ENCODE measurements at regions not wholly inside any gene's neighbourhood (a gene's known extent, or its start where the extent isn't known, plus 50 kb on each side); places are given as distances from the start of the nearest gene placed in this dataset.

- TF ChIP-seq CTCF (IDR thresholded peaks at IDR 0.05; ENCODE audit: control extremely low read depth in 1 of 3, insufficient read depth in 1 of 3, low read depth in 1 of 3, low read length in 3 of 3) (no peak), MAFK (IDR thresholded peaks at IDR 0.05; ENCODE audit: low read depth, low read length) (no peak), GABPA (IDR thresholded peaks at IDR 0.05; ENCODE audit: borderline replicate concordance, insufficient read depth, low read length) (no peak), CHD2 (IDR thresholded peaks at IDR 0.05; ENCODE audit: low read length) (no peak), ATF3 (IDR thresholded peaks at IDR 0.05; ENCODE audit: insufficient read depth, low read depth, low read length) (no peak), POLR2A (IDR thresholded peaks at IDR 0.05; ENCODE audit: control extremely low read depth in 1 of 2, low read depth in 2 of 2, low read length in 2 of 2) (no peak), HDAC2 (IDR thresholded peaks at IDR 0.05; ENCODE audit: borderline replicate concordance in 1 of 2, low read depth in 2 of 2, low read length in 2 of 2) (no peak), ASH2L (IDR thresholded peaks at IDR 0.05; ENCODE audit: low read length) (no peak), TAF1 (IDR thresholded peaks at IDR 0.05; ENCODE audit: low read depth, low read length) (no peak), SP2 (IDR thresholded peaks at IDR 0.05; ENCODE audit: low read length) (no peak), TAF7 (optimal IDR thresholded peaks at IDR 0.05; ENCODE audit: borderline replicate concordance, low read depth, low read length) (no peak), RAD21 (IDR thresholded peaks at IDR 0.05 in 1 of 2, conservative IDR thresholded peaks at IDR 0.05 in 1 of 2; ENCODE audit: low read depth in 2 of 2, low read length in 2 of 2) (no peak), POLR2AphosphoS5 (IDR thresholded peaks at IDR 0.05; ENCODE audit: low read depth, low read length) (no peak), E2F6 (IDR thresholded peaks at IDR 0.05) (no peak)
Observed at GRCh38 chr15:77706482-77707244, 74.0 kb upstream of the LINGO1 start.

Data from H1 (cell line).